DOHH2 (cell line): ENCODE measurements at regions not wholly inside any gene's neighbourhood (a gene's known extent, or its start where the extent isn't known, plus 50 kb on each side); places are given as distances from the start of the nearest gene placed in this dataset.

ENCODE experiments used
- H3F3A ChIP-seq: fragments of 200-600 bp; sonication (generic), shearing (Covaris generic); 2 replicates; pipeline ENCODE4 v1.6.0; 2016; ENCODE audit warnings: antibody characterized with exemption, mild to moderate bottlenecking; ENCODE audit not compliant: control insufficient read depth, insufficient read depth
- H3K27ac ChIP-seq: fragments of 200-600 bp; sonication (generic); 2 replicates; pipeline ENCODE4 v1.5.1; 2014; ENCODE audit warnings: low read depth, mild to moderate bottlenecking, low read length, moderate library complexity
- H3K27me3 ChIP-seq: fragments of 200-600 bp; sonication (generic); 2 replicates; pipeline ENCODE4 v1.6.1; 2014; ENCODE audit warnings: mild to moderate bottlenecking, low read length, mixed read lengths; ENCODE audit not compliant: control insufficient read depth
- H3K36me3 ChIP-seq: fragments of 200-600 bp; sonication (generic); 2 replicates; pipeline ENCODE4 v1.6.1; 2014; ENCODE audit warnings: mild to moderate bottlenecking, low read length, moderate library complexity, mixed read lengths; ENCODE audit not compliant: control insufficient read depth
- H3K4me1 ChIP-seq: fragments of 200-600 bp; sonication (generic); 2 replicates; pipeline ENCODE4 v1.6.1; 2014; ENCODE audit warnings: mild to moderate bottlenecking, low read length, mixed read lengths; ENCODE audit not compliant: control insufficient read depth
- H3K4me2 ChIP-seq: fragments of 200-600 bp; sonication (generic); 2 replicates; pipeline ENCODE4 v1.6.0; 2014; ENCODE audit warnings: mild to moderate bottlenecking, low read length, moderate library complexity
- H3K4me3 ChIP-seq: fragments of 200-600 bp; sonication (generic); 2 replicates; pipeline ENCODE4 v1.5.1; 2014; ENCODE audit warnings: mild to moderate bottlenecking, low read length, mixed read lengths
- H3K79me2 ChIP-seq: fragments of 200-600 bp; sonication (generic); 2 replicates; pipeline ENCODE4 v1.6.1; 2014; ENCODE audit warnings: mild to moderate bottlenecking, low read length, mixed read lengths; ENCODE audit not compliant: control insufficient read depth
- H3K9me2 ChIP-seq: fragments of 200-600 bp; sonication (generic); replicated peaks from 2 replicates; pipeline ENCODE4 v1.6.1; 2014; ENCODE audit warnings: mild to moderate bottlenecking, low read length, mixed read lengths; ENCODE audit not compliant: control insufficient read depth
- H3K9me3 ChIP-seq: fragments of 200-600 bp; sonication (generic); 2 replicates; pipeline ENCODE4 v1.6.1; 2014; ENCODE audit warnings: antibody characterized with exemption, low read length, mixed read lengths; ENCODE audit not compliant: control insufficient read depth, insufficient read depth
- H4K20me1 ChIP-seq: fragments of 200-600 bp; sonication (generic); 2 replicates; pipeline ENCODE4 v1.6.0; 2014; ENCODE audit warnings: low read depth, mild to moderate bottlenecking, antibody characterized with exemption, low read length, moderate library complexity; ENCODE audit not compliant: control insufficient read depth, insufficient read depth
- CTCF ChIP-seq: fragments of 200-600 bp; sonication (generic); IDR thresholded peaks from one replicate; pipeline ENCODE4 v1.5.1; 2014; ENCODE audit warnings: antibody characterized with exemption, mild to moderate bottlenecking, low read depth, low read length; ENCODE audit not compliant: poor library complexity, severe bottlenecking
- EZH2phosphoT487 ChIP-seq: fragments of 200-600 bp; sonication (generic); IDR thresholded peaks from 2 replicates; pipeline ENCODE4 v1.6.1; 2017; ENCODE audit warnings: borderline replicate concordance, mild to moderate bottlenecking, antibody characterized with exemption, low read length, moderate library complexity, mixed read lengths

GRCh38 chr4:137635601-137636000 is 103.3 kb upstream of the PCDH18 start:
- H3K9me2 ChIP-seq = no peaks in the 10 kb centered on the region
- H3K9me3 ChIP-seq = no peaks in the 10 kb centered on the region
- TF ChIP-seq CTCF (no peak), EZH2phosphoT487 (no peak)
- no peak overlapping the region for H3K27ac ChIP-seq
- no peaks in the 10 kb centered on the region for H3K36me3 ChIP-seq
- H3K4me1 ChIP-seq = no peaks in the 10 kb centered on the region
- no peak overlapping the region for H3K4me2 ChIP-seq
- H3K4me3 ChIP-seq = no peak overlapping the region
- H4K20me1 ChIP-seq = no peaks in the 10 kb centered on the region
- no peaks in the 10 kb centered on the region for H3K27me3 ChIP-seq
- H3K79me2 ChIP-seq = no peaks in the 10 kb centered on the region
- H3F3A ChIP-seq = no peaks in the 10 kb centered on the region

- no peak overlapping the region for H3K4me3 ChIP-seq
- no peaks in the 10 kb centered on the region for H3K9me3 ChIP-seq
- H3K36me3 ChIP-seq = no peaks in the 10 kb centered on the region
- H3K79me2 ChIP-seq = no peaks in the 10 kb centered on the region
- no peak for TF ChIP-seq EZH2phosphoT487
- no peak for TF ChIP-seq CTCF
- no peaks in the 10 kb centered on the region for H3K9me2 ChIP-seq
- no peaks in the 10 kb centered on the region for H3K4me1 ChIP-seq
- H3K27me3 ChIP-seq = no peaks in the 10 kb centered on the region
- no peaks in the 10 kb centered on the region for H4K20me1 ChIP-seq
- H3K27ac ChIP-seq = no peak overlapping the region
- no peak overlapping the region for H3K4me2 ChIP-seq
- no peaks in the 10 kb centered on the region for H3F3A ChIP-seq
These were observed 102.8 kb upstream of the PCDH18 start for GRCh38 chr4:137635108-137635507.

GRCh38 chr4:137632842-137633241 is 100.5 kb upstream of the PCDH18 start:
- H3K27ac ChIP-seq = no peak overlapping the region
- H4K20me1 ChIP-seq = no peaks in the 10 kb centered on the region
- TF ChIP-seq EZH2phosphoT487 = no peak
- TF ChIP-seq CTCF = no peak
- H3K9me3 ChIP-seq = no peaks in the 10 kb centered on the region
- H3K79me2 ChIP-seq = no peaks in the 10 kb centered on the region
- H3K4me1 ChIP-seq = no peaks in the 10 kb centered on the region
- no peak overlapping the region for H3K4me3 ChIP-seq
- no peaks in the 10 kb centered on the region for H3K9me2 ChIP-seq
- H3K36me3 ChIP-seq = no peaks in the 10 kb centered on the region
- H3K4me2 ChIP-seq = no peak overlapping the region
- no peaks in the 10 kb centered on the region for H3F3A ChIP-seq
- no peaks in the 10 kb centered on the region for H3K27me3 ChIP-seq

- no peaks in the 10 kb centered on the region for H3K4me1 ChIP-seq
- no peak overlapping the region for H3K4me2 ChIP-seq
- no peaks in the 10 kb centered on the region for H3K9me2 ChIP-seq
- H3K27me3 ChIP-seq = no peaks in the 10 kb centered on the region
- no peaks in the 10 kb centered on the region for H3K36me3 ChIP-seq
- TF ChIP-seq CTCF = no peak
- TF ChIP-seq EZH2phosphoT487 = no peak
- no peaks in the 10 kb centered on the region for H3K79me2 ChIP-seq
- no peaks in the 10 kb centered on the region for H3F3A ChIP-seq
- no peak overlapping the region for H3K4me3 ChIP-seq
- H3K27ac ChIP-seq = no peak overlapping the region
- H4K20me1 ChIP-seq = no peaks in the 10 kb centered on the region
- H3K9me3 ChIP-seq = no peaks in the 10 kb centered on the region
These were observed 99.3 kb upstream of the PCDH18 start for GRCh38 chr4:137631605-137632004.
